ENCODE measurements at regions not wholly inside any gene's neighbourhood (a gene's known extent, or its start where the extent isn't known, plus 50 kb on each side); places are given as distances from the start of the nearest gene placed in this dataset.

DNA sequence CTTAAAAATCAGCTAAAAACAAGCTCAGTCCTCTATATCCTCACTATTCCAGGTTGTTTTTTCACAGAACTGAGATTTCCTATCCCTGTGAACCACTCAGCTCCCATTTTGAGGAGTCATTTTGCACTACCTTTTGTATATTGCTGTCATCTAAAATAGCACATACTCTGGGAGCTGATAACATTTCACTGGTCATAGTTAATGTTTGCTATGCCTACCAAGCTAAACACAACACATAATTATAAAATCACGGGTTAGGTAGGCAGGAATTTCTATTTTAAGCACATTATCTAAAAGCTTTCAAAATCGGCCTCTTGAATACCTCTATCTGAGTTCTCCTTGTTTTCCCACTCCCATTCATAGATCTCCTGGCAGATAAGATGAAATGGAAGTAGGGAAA lies 882.0 kb upstream of the INTU start:
- TF ChIP-seq, protein P1, sequence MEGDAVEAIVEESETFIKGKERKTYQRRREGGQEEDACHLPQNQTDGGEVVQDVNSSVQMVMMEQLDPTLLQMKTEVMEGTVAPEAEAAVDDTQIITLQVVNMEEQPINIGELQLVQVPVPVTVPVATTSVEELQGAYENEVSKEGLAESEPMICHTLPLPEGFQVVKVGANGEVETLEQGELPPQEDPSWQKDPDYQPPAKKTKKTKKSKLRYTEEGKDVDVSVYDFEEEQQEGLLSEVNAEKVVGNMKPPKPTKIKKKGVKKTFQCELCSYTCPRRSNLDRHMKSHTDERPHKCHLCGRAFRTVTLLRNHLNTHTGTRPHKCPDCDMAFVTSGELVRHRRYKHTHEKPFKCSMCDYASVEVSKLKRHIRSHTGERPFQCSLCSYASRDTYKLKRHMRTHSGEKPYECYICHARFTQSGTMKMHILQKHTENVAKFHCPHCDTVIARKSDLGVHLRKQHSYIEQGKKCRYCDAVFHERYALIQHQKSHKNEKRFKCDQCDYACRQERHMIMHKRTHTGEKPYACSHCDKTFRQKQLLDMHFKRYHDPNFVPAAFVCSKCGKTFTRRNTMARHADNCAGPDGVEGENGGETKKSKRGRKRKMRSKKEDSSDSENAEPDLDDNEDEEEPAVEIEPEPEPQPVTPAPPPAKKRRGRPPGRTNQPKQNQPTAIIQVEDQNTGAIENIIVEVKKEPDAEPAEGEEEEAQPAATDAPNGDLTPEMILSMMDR (IDR thresholded peaks at IDR 0.05 in 4 of 5, conservative IDR thresholded peaks at IDR 0.05 in 1 of 5) = no peak
- no peak for TF ChIP-seq POLR2A (IDR thresholded peaks at IDR 0.05)
